ENCODE measurements at regions not wholly inside any gene's neighbourhood (a gene's known extent, or its start where the extent isn't known, plus 50 kb on each side); places are given as distances from the start of the nearest gene placed in this dataset.

DNA sequence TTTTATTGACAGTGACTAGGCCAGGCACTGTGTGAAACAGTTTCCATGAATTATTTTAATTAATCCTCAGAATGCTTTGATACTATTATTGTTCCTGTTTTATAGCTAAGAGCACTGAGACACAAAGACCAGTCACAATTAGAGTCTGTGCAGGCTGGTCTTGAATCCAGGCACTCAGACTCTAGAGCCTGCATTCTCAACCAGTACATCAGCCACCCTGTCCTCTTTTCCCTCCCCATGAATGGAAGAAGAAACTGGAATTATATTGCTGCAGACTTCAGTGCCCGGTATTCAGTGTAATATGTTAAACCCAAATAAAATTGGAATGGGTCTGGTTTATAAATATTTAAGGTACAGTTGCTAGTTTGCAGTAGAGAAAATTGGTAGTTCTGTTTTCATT lies 303.0 kb upstream of the RGS6 start:
- Histone ChIP-seq H3K27ac (ENCODE audit: insufficient read length, low read depth, low read length) (no peak overlapping the region), H3K4me2 (ENCODE audit: insufficient read depth, insufficient read length, low read length) (no peak overlapping the region), H3K79me1 (ENCODE audit: insufficient read depth, low read depth, low read length, poor library complexity, severe bottlenecking) (no peaks in the 10 kb centered on the region), H4K8ac (replicated peaks; ENCODE audit: insufficient read length, low read depth, low read length) (no peak overlapping the region), H3K9ac (ENCODE audit: extremely low read depth, insufficient read length, low read length) (no peak overlapping the region), H3K79me2 (ENCODE audit: insufficient read depth, low read length) (no peaks in the 10 kb centered on the region), H4K91ac (ENCODE audit: insufficient read length, low read depth, low read length) (no peak overlapping the region), H2BK5ac (ENCODE audit: insufficient read length, low read length) (no peak overlapping the region), H4K5ac (ENCODE audit: insufficient read length, low read depth, low read length) (no peak overlapping the region), H2BK20ac (ENCODE audit: low read depth, low read length, poor library complexity, severe bottlenecking) (no peak overlapping the region), H2BK15ac (ENCODE audit: low read depth, low read length) (no peak overlapping the region), H3K27me3 (ENCODE audit: insufficient read depth, low read length) (no peaks in the 10 kb centered on the region), H4K20me1 (ENCODE audit: control insufficient read depth, insufficient read depth, insufficient read length) (no peaks in the 10 kb centered on the region), H2BK120ac (ENCODE audit: low read depth, low read length, poor library complexity, severe bottlenecking) (no peak overlapping the region), H3K4ac (ENCODE audit: low read depth, low read length) (no peak overlapping the region), H2BK12ac (ENCODE audit: insufficient read length, low read depth, low read length) (no peak overlapping the region), H3K18ac (ENCODE audit: insufficient read length, low read depth, low read length) (no peak overlapping the region), H3K4me1 (ENCODE audit: insufficient read depth, low read length) (no peaks in the 10 kb centered on the region), H3K9me3 (ENCODE audit: control insufficient read depth, low read depth, low read length) (no peaks in the 10 kb centered on the region), H3K56ac (ENCODE audit: insufficient read length, low read depth, low read length) (no peak overlapping the region), H2AK5ac (ENCODE audit: insufficient read length, low read length) (no peak overlapping the region), H2AFZ (ENCODE audit: low read length) (no peak overlapping the region), H3K14ac (ENCODE audit: insufficient read depth, low read length) (no peak overlapping the region), H3K23me2 (ENCODE audit: insufficient read length, low read depth, low read length, poor library complexity, severe bottlenecking) (no peaks in the 10 kb centered on the region), H3T11ph (ENCODE audit: low read length) (no peak overlapping the region), H3K23ac (ENCODE audit: insufficient read length, low read depth, low read length) (no peak overlapping the region)
- peaks cover 6 to 11% of the 10 kb centered on the region in 2 experiments; a peak in 3 of 5 replicates for H3K9me3 Mint-ChIP-seq
- peaks cover 12 to 29% (median 22%) of the 10 kb centered on the region in 3 experiments for H3K36me3 Mint-ChIP-seq (ENCODE audit: insufficient read depth in 1 of 3, low read depth in 3 of 3)
- DNase-seq: no peak
- H3K27ac Mint-ChIP-seq: no peak overlapping the region
- TF ChIP-seq, protein P1, sequence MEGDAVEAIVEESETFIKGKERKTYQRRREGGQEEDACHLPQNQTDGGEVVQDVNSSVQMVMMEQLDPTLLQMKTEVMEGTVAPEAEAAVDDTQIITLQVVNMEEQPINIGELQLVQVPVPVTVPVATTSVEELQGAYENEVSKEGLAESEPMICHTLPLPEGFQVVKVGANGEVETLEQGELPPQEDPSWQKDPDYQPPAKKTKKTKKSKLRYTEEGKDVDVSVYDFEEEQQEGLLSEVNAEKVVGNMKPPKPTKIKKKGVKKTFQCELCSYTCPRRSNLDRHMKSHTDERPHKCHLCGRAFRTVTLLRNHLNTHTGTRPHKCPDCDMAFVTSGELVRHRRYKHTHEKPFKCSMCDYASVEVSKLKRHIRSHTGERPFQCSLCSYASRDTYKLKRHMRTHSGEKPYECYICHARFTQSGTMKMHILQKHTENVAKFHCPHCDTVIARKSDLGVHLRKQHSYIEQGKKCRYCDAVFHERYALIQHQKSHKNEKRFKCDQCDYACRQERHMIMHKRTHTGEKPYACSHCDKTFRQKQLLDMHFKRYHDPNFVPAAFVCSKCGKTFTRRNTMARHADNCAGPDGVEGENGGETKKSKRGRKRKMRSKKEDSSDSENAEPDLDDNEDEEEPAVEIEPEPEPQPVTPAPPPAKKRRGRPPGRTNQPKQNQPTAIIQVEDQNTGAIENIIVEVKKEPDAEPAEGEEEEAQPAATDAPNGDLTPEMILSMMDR (conservative IDR thresholded peaks at IDR 0.05): no peak
- H3K4me1 Mint-ChIP-seq: peaks cover 7 to 8% of the 10 kb centered on the region in 2 experiments
- no peaks in the 10 kb centered on the region for H3K27me3 Mint-ChIP-seq (ENCODE audit: low read depth)
- no CpG with 5 or more reads among the region's 1 CpG for WGBS (ENCODE audit: extremely low coverage, insufficient read length, low lambda C conversion rate)
- H3K4me3 Mint-ChIP-seq: no peak overlapping the region; a peak in 1 of 5 replicates
